ENCODE measurements at regions not wholly inside any gene's neighbourhood (a gene's known extent, or its start where the extent isn't known, plus 50 kb on each side); places are given as distances from the start of the nearest gene placed in this dataset.
"Not testable (repeated sequence)": the region's sequence is repeated elsewhere in the genome, so short reads cannot be mapped to it uniquely, and the experiment has no call there.

- no peak for DNase-seq
These were observed 50.4 kb upstream of the RAPH1 start for GRCh38 chr2:203585516-203585915.

GRCh38 chr2:203586206-203586605 is 51.1 kb upstream of the RAPH1 start:
- DNase-seq: peak; percentile 51

- DNase-seq: no peak
These were observed 51.6 kb upstream of the RAPH1 start for GRCh38 chr2:203586696-203587095.

GRCh38 chr2:203590496-203590895 is 55.4 kb upstream of the RAPH1 start:
- no peak for DNase-seq

- DNase-seq: no peak
These were observed 56.5 kb upstream of the RAPH1 start for GRCh38 chr2:203591642-203592041.

GRCh38 chr2:203592470-203592869 is 57.4 kb upstream of the RAPH1 start:
- DNase-seq: no peak

- peak; percentile 70 for DNase-seq
These were observed 59.4 kb upstream of the RAPH1 start for GRCh38 chr2:203594541-203594940.

GRCh38 chr2:203596183-203596582 is 61.1 kb upstream of the RAPH1 start:
- no peak for DNase-seq

- no peak for DNase-seq
These were observed 64.4 kb upstream of the RAPH1 start for GRCh38 chr2:203599509-203599908.

GRCh38 chr2:203600286-203600685 is 65.2 kb upstream of the RAPH1 start:
- DNase-seq: no peak

- DNase-seq: no peak
These were observed 68.6 kb upstream of the RAPH1 start for GRCh38 chr2:203603456-203604389.

- no peak for DNase-seq
These were observed 70.2 kb upstream of the RAPH1 start for GRCh38 chr2:203605302-203605701.

- DNase-seq: no peak
These were observed 71.0 kb upstream of the RAPH1 start for GRCh38 chr2:203606051-203606450.

GRCh38 chr2:203610558-203610957 is 75.5 kb upstream of the RAPH1 start:
- DNase-seq: no peak

- DNase-seq: no peak
These were observed 77.1 kb upstream of the RAPH1 start for GRCh38 chr2:203612246-203612645.

GRCh38 chr2:203619267-203619878 is 84.3 kb upstream of the RAPH1 start:
- no peak for DNase-seq

GRCh38 chr2:203621981-203622515 is 84.4 kb upstream of the CD28 start:
- DNase-seq: no peak

- peak; percentile 96 for DNase-seq
These were observed 83.3 kb upstream of the CD28 start for GRCh38 chr2:203623096-203623495.

GRCh38 chr2:203623661-203624060 is 82.8 kb upstream of the CD28 start:
- DNase-seq: peak; percentile 11

- DNase-seq: no peak
These were observed 80.7 kb upstream of the CD28 start for GRCh38 chr2:203625701-203626100.

GRCh38 chr2:203626247-203626646 is 80.2 kb upstream of the CD28 start:
- DNase-seq: not testable (repeated sequence)

GRCh38 chr2:203626952-203627681 is 79.3 kb upstream of the CD28 start:
- peak; percentile 72 for DNase-seq

GRCh38 chr2:203629699-203630098 is 76.7 kb upstream of the CD28 start:
- no peak for DNase-seq
